H9 (cell line): ENCODE measurements at regions not wholly inside any gene's neighbourhood (a gene's known extent, or its start where the extent isn't known, plus 50 kb on each side); places are given as distances from the start of the nearest gene placed in this dataset.

Experiments used
- DNase-seq: peaks from one replicate; pipeline ENCODE4 v3.0.0-alpha.2; 2017
- H2AFZ ChIP-seq: one replicate; pipeline ENCODE4 v1.6.1; 2013; ENCODE audit warnings: mild to moderate bottlenecking, low read length, control low read depth, moderate library complexity
- H2AK5ac ChIP-seq: 2 replicates; pipeline ENCODE4 v1.6.1; 2013; ENCODE audit warnings: low read length, control low read depth, mixed read lengths; ENCODE audit not compliant: insufficient read length
- H2BK120ac ChIP-seq: one replicate; pipeline ENCODE4 v1.6.1; 2013; ENCODE audit warnings: low read depth, mild to moderate bottlenecking, low read length, control low read depth, inconsistent platforms; ENCODE audit not compliant: poor library complexity, severe bottlenecking
- H2BK12ac ChIP-seq: 2 replicates; pipeline ENCODE4 v1.6.1; 2013; ENCODE audit warnings: low read length, control low read depth, mixed read lengths, low read depth; ENCODE audit not compliant: insufficient read length
- H2BK15ac ChIP-seq: 2 replicates; pipeline ENCODE4 v1.6.1; 2013; ENCODE audit warnings: low read depth, low read length, control low read depth
- H2BK20ac ChIP-seq: one replicate; pipeline ENCODE4 v1.6.1; 2013; ENCODE audit warnings: low read depth, mild to moderate bottlenecking, low read length, control low read depth, inconsistent platforms; ENCODE audit not compliant: poor library complexity, severe bottlenecking
- H2BK5ac ChIP-seq: 2 replicates; pipeline ENCODE4 v1.6.1; 2013; ENCODE audit warnings: low read length, control low read depth, mixed read lengths; ENCODE audit not compliant: insufficient read length
- H3K14ac ChIP-seq: 2 replicates; pipeline ENCODE4 v1.6.1; 2013; ENCODE audit warnings: low read length, control low read depth; ENCODE audit not compliant: insufficient read depth
- H3K18ac ChIP-seq: 2 replicates; pipeline ENCODE4 v1.6.1; 2013; ENCODE audit warnings: low read depth, mild to moderate bottlenecking, mixed read lengths, low read length, control low read depth; ENCODE audit not compliant: insufficient read length
- H3K23ac ChIP-seq: 2 replicates; pipeline ENCODE4 v1.6.1; 2013; ENCODE audit warnings: low read length, control low read depth, mixed read lengths, low read depth; ENCODE audit not compliant: insufficient read length
- H3K23me2 ChIP-seq: 2 replicates; pipeline ENCODE4 v1.6.1; 2013; ENCODE audit warnings: low read depth, mild to moderate bottlenecking, mixed read lengths, low read length, control low read depth; ENCODE audit not compliant: insufficient read length, poor library complexity, severe bottlenecking
- H3K27ac ChIP-seq: 2 replicates; pipeline ENCODE4 v1.5.1; 2013; ENCODE audit warnings: low read length, control low read depth, mixed read lengths, low read depth; ENCODE audit not compliant: insufficient read length
- H3K27me3 ChIP-seq: 2 replicates; pipeline ENCODE4 v1.6.1; 2013; ENCODE audit warnings: low read length, control low read depth, inconsistent platforms; ENCODE audit not compliant: insufficient read depth
- H3K4ac ChIP-seq: 2 replicates; pipeline ENCODE4 v1.6.1; 2013; ENCODE audit warnings: low read depth, mild to moderate bottlenecking, control low read depth, inconsistent platforms, low read length, moderate library complexity
- H3K4me1 ChIP-seq: 2 replicates; pipeline ENCODE4 v1.6.1; 2013; ENCODE audit warnings: low read length, control low read depth, inconsistent platforms; ENCODE audit not compliant: insufficient read depth
- H3K4me2 ChIP-seq: 2 replicates; pipeline ENCODE4 v1.6.1; 2013; ENCODE audit warnings: low read length, control low read depth, mixed read lengths; ENCODE audit not compliant: insufficient read length, insufficient read depth
- H3K56ac ChIP-seq: 2 replicates; pipeline ENCODE4 v1.6.1; 2013; ENCODE audit warnings: low read depth, mild to moderate bottlenecking, mixed read lengths, low read length, control low read depth; ENCODE audit not compliant: insufficient read length
- H3K79me1 ChIP-seq: 2 replicates; pipeline ENCODE4 v1.6.1; 2013; ENCODE audit warnings: low read depth, mild to moderate bottlenecking, moderate library complexity, low read length, control low read depth, inconsistent platforms; ENCODE audit not compliant: insufficient read depth, poor library complexity, severe bottlenecking
- H3K79me2 ChIP-seq: 2 replicates; pipeline ENCODE4 v1.6.1; 2013; ENCODE audit warnings: low read length, control low read depth, inconsistent platforms; ENCODE audit not compliant: insufficient read depth
- H3K9ac ChIP-seq: 2 replicates; pipeline ENCODE4 v1.6.1; 2013; ENCODE audit warnings: low read length, control low read depth, mixed read lengths; ENCODE audit not compliant: insufficient read length; ENCODE audit errors: extremely low read depth
- H3K9me3 ChIP-seq: one replicate; pipeline ENCODE4 v1.6.1; 2013; ENCODE audit warnings: low read depth, low read length, inconsistent platforms; ENCODE audit not compliant: control insufficient read depth
- H3T11ph ChIP-seq: one replicate; pipeline ENCODE4 v1.6.1; 2013; ENCODE audit warnings: mild to moderate bottlenecking, low read length, control low read depth, inconsistent platforms
- H4K20me1 ChIP-seq: one replicate; pipeline ENCODE4 v1.6.1; 2013; ENCODE audit not compliant: control insufficient read depth, insufficient read length, insufficient read depth
- H4K5ac ChIP-seq: 2 replicates; pipeline ENCODE4 v1.6.1; 2013; ENCODE audit warnings: low read depth, mild to moderate bottlenecking, mixed read lengths, low read length, control low read depth; ENCODE audit not compliant: insufficient read length
- H4K8ac ChIP-seq: replicated peaks from 2 replicates; pipeline ENCODE4 v1.6.1; 2013; ENCODE audit warnings: low read length, control low read depth, mixed read lengths, low read depth; ENCODE audit not compliant: insufficient read length
- H4K91ac ChIP-seq: 2 replicates; pipeline ENCODE4 v1.6.1; 2013; ENCODE audit warnings: low read depth, mild to moderate bottlenecking, moderate library complexity, mixed read lengths, low read length, control low read depth; ENCODE audit not compliant: insufficient read length
- H3K27ac Mint-ChIP-seq, 3 experiments: 2 replicates in 2 of 3; 3 replicates in 1 of 3; pipeline ENCODE4 v1.8.0; 2020 to 2021; ENCODE audit warnings: mixed read lengths in 3 of 3, mild to moderate bottlenecking in 1 of 3, moderate library complexity in 1 of 3
- H3K27me3 Mint-ChIP-seq: 2 replicates; pipeline ENCODE4 v1.8.0; 2021; ENCODE audit warnings: low read depth, mild to moderate bottlenecking, moderate library complexity, mixed read lengths
- H3K36me3 Mint-ChIP-seq, 3 experiments: 2 replicates in 2 of 3; 3 replicates in 1 of 3; pipeline ENCODE4 v1.8.0; 2020 to 2021; ENCODE audit warnings: low read depth in 3 of 3, mixed read lengths in 3 of 3; ENCODE audit not compliant: insufficient read depth in 1 of 3
- H3K4me1 Mint-ChIP-seq, 2 experiments: 2 replicates each; pipeline ENCODE4 v1.8.0; 2020; ENCODE audit warnings: mixed read lengths in 2 of 2
- H3K4me3 Mint-ChIP-seq, 2 experiments: 2 replicates in 1 of 2; 3 replicates in 1 of 2; pipeline ENCODE4 v1.8.0; 2020 to 2021; ENCODE audit warnings: mild to moderate bottlenecking in 2 of 2, mixed read lengths in 2 of 2, moderate library complexity in 1 of 2
- H3K9me3 Mint-ChIP-seq, 2 experiments: 2 replicates in 1 of 2; 3 replicates in 1 of 2; pipeline ENCODE4 v1.8.0; 2020; ENCODE audit warnings: mild to moderate bottlenecking in 2 of 2, mixed read lengths in 2 of 2, moderate library complexity in 1 of 2
- WGBS: extraction: QIAGEN DNeasy Blood & Tissue Kit; methylation state at CpG from one replicate; pipeline ENCODE4 v1.1.7; 2013; ENCODE audit warnings: missing lambda C conversion rate, low lambda C conversion rate, mixed read lengths; ENCODE audit not compliant: insufficient read length; ENCODE audit errors: extremely low coverage; 5-methylcytosine and 5-hydroxymethylcytosine counted together
- TF ChIP-seq, protein P1 (sequence below): fragments of 200-600 bp; sonication (generic); conservative IDR thresholded peaks from 3 replicates; pipeline ENCODE4 v1.8.0; 2021; ENCODE audit warnings: antibody characterized with exemption, mild to moderate bottlenecking

- no peak overlapping the region for H3K14ac ChIP-seq
- H3K27ac ChIP-seq = no peak overlapping the region
- no peak overlapping the region for H3K9ac ChIP-seq
- H4K91ac ChIP-seq = no peak overlapping the region
- no peak overlapping the region for H2BK12ac ChIP-seq
- TF ChIP-seq, protein P1, sequence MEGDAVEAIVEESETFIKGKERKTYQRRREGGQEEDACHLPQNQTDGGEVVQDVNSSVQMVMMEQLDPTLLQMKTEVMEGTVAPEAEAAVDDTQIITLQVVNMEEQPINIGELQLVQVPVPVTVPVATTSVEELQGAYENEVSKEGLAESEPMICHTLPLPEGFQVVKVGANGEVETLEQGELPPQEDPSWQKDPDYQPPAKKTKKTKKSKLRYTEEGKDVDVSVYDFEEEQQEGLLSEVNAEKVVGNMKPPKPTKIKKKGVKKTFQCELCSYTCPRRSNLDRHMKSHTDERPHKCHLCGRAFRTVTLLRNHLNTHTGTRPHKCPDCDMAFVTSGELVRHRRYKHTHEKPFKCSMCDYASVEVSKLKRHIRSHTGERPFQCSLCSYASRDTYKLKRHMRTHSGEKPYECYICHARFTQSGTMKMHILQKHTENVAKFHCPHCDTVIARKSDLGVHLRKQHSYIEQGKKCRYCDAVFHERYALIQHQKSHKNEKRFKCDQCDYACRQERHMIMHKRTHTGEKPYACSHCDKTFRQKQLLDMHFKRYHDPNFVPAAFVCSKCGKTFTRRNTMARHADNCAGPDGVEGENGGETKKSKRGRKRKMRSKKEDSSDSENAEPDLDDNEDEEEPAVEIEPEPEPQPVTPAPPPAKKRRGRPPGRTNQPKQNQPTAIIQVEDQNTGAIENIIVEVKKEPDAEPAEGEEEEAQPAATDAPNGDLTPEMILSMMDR = no peak
- DNase-seq = peak; percentile 50
- no CpG with 5 or more reads among the region's 6 CpGs for WGBS
- H3T11ph ChIP-seq = no peak overlapping the region
- no peak overlapping the region for H3K4ac ChIP-seq
- no peak overlapping the region for H2BK5ac ChIP-seq
- H3K23me2 ChIP-seq = no peaks in the 10 kb centered on the region
- H3K27me3 ChIP-seq = no peaks in the 10 kb centered on the region
- Mint-ChIP-seq H3K27me3 (0 out of 2 replicates have a peak, but pooled peaks cover 2% of the 10 kb centered on the region), H3K4me1 (peaks cover 29 to 32% of the 10 kb centered on the region in 2 experiments), H3K27ac (peak overlapping the region in 1 of 3 experiments; percentile 4; a peak in 1 of 7 replicates), H3K9me3 (no peaks in the 10 kb centered on the region), H3K36me3 (no peaks in the 10 kb centered on the region), H3K4me3 (no peak overlapping the region)
- no peak overlapping the region for H3K23ac ChIP-seq
- no peak overlapping the region for H4K8ac ChIP-seq
- no peaks in the 10 kb centered on the region for H3K79me2 ChIP-seq
- H2AK5ac ChIP-seq = no peak overlapping the region
- H4K20me1 ChIP-seq = no peaks in the 10 kb centered on the region
- H3K4me2 ChIP-seq = no peak overlapping the region
- no peak overlapping the region for H2BK120ac ChIP-seq
- H3K79me1 ChIP-seq = no peaks in the 10 kb centered on the region
- no peak overlapping the region for H2BK20ac ChIP-seq
- peaks cover 3% of the 10 kb centered on the region; the same call in 1 of the 2 replicates for H3K4me1 ChIP-seq
- no peak overlapping the region for H4K5ac ChIP-seq
- no peak overlapping the region for H3K56ac ChIP-seq
- H3K9me3 ChIP-seq = no peaks in the 10 kb centered on the region
- no peak overlapping the region for H2AFZ ChIP-seq
- no peak overlapping the region for H2BK15ac ChIP-seq
- no peak overlapping the region for H3K18ac ChIP-seq
Measured at GRCh38 chr3:66110840-66111239, 72.1 kb upstream of the MAGI1 start.
